ENCODE measurements at regions not wholly inside any gene's neighbourhood (a gene's known extent, or its start where the extent isn't known, plus 50 kb on each side); places are given as distances from the start of the nearest gene placed in this dataset.
A peak's percentile ranks its signal among the peaks of the same experiment; 100 is the strongest.

DNA sequence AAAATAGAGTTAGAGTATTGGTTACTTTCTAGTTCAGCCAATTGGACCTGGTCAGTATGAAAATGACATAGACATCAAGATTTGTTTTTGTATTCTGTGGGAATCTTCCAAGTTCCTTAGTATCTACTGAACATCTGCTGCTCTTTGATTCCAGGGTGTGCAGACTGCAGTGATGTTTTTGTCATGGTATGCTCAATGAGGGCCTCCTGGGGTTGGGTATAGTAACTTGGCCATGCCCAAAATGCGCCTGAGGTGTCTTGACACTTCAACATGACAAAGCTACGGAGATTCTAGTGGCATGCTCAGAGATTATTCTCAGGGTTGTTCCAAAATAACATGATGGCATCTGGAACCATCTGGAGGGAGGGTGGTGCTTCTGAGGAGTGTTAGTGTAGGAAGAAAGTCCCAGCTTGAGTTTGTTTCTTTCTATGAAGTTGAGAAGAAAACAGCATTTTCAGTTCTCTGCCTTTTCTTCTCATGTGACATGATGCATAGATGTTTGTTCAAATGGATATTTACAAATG is 313.5 kb upstream of the TBL1XR1 start:
- Histone ChIP-seq H3K36me3 (no peaks in the 10 kb centered on the region), H3K4me1 (peaks cover 0 to 37% (median 27%) of the 10 kb centered on the region in 4 donors), H3K27me3 (no peaks in the 10 kb centered on the region), H3K27ac (no peak overlapping the region), H3K9me3 (no peaks in the 10 kb centered on the region), H3K4me3 (no peak overlapping the region)
- DNase-seq, result no peak
- intact Hi-C loops (cut with DNase I), result no loop called here
- WGBS, 2 donors, result 90 to 91% methylated on average over 2 of the region's 2 CpGs
- TF ChIP-seq POLR2A (IDR thresholded peaks at IDR 0.05) (no peak), EP300 (IDR thresholded peaks at IDR 0.05) (no peak), POLR2AphosphoS5 (IDR thresholded peaks at IDR 0.05) (no peak)
- TF ChIP-seq, protein P1, sequence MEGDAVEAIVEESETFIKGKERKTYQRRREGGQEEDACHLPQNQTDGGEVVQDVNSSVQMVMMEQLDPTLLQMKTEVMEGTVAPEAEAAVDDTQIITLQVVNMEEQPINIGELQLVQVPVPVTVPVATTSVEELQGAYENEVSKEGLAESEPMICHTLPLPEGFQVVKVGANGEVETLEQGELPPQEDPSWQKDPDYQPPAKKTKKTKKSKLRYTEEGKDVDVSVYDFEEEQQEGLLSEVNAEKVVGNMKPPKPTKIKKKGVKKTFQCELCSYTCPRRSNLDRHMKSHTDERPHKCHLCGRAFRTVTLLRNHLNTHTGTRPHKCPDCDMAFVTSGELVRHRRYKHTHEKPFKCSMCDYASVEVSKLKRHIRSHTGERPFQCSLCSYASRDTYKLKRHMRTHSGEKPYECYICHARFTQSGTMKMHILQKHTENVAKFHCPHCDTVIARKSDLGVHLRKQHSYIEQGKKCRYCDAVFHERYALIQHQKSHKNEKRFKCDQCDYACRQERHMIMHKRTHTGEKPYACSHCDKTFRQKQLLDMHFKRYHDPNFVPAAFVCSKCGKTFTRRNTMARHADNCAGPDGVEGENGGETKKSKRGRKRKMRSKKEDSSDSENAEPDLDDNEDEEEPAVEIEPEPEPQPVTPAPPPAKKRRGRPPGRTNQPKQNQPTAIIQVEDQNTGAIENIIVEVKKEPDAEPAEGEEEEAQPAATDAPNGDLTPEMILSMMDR (IDR thresholded peaks at IDR 0.05), result no peak

DNA sequence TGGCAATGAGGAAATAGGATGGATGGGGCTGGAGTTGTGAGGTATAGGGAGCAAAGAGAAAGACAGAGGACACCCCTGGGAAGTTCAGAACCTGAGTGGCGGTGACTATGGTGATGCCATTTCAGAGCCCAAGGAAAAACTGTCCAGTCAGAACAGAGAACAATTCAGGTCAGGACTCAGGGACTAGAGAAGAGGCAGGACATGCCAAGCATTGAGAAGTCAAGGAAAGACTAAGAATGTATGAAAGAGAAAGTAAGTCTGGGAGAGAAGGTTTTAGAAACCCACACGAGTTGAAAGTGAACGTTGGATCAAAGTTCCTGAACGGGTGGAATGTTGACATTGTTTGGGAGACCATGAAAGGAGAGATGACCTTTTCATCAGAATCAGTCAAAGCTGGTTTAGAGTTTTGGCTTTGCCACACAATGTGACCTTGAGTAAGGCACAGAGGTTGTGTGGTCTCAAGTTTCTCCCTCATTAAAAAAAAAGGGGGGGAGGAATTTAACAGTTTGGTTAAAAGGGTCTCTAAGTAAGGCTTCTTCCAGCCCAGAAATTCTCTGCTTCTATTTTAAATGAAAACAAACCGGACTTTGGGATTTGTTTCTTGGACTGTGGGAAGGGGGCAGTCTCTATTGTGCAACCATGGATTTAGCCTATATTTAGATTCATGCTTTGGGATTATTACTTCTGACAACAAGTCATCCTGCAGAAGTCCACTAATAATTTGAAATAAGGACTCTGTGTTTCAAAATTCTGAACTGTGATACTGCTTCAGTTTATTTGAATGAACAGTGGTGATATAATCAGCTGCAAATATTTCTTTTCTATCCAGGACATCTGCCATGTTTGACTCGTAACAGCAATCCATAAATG is 315.9 kb upstream of the TBL1XR1 start:
- Histone ChIP-seq H3K9me3 (no peaks in the 10 kb centered on the region), H3K4me1 (peaks cover 0 to 49% (median 42%) of the 10 kb centered on the region in 4 donors), H3K27ac (peak overlapping the region in 3 of 4 donors; percentile 66 to 75 (median 70)), H3K36me3 (no peaks in the 10 kb centered on the region), H3K27me3 (no peaks in the 10 kb centered on the region), H3K4me3 (no peak overlapping the region)
- intact Hi-C loops (cut with DNase I), result no loop called here
- WGBS, 2 donors, result 71 to 72% methylated on average over 6 of the region's 6 CpGs
- no peak for DNase-seq
- no peak for TF ChIP-seq POLR2A (IDR thresholded peaks at IDR 0.05)
- TF ChIP-seq POLR2AphosphoS5 (IDR thresholded peaks at IDR 0.05), result no peak
- TF ChIP-seq, protein P1 (IDR thresholded peaks at IDR 0.05), result no peak
- no peak for TF ChIP-seq EP300 (IDR thresholded peaks at IDR 0.05)

DNA sequence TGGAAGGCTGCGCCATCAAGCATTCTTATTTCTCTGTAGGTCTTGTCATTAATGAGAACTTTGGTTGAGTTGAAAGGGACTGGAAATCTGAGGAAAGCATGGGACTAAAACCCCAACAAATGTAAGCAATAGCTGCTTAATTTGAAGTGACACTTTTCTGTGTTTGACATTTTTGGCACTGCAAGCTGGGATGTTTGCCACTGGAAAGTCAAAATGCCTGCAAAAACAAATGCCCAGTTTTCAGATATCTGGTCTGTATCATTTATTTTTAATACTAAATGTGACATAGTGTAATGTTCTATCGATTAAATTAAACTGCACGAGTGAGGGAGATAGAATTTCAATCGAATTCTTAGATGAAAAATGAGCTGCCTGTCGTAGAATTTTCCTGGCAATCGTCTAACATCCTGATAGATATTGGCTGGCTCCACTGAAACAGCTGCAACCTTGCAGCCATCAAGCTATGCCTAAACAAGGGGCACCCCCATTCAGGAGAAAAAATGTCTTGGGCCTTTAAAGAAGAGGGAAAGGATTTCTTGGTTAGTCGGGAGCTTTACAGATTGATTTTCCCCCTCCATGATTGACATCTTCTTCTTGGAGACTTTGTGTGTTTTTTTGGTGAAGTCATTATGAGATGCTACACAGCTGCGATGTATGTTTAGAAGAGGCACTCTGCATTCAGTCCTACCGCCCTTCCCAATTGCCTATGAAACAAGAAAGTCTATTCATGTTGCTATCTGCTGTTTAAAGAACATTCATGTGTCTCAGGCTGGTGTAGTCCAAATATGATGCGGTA is 316.7 kb upstream of the TBL1XR1 start:
- intact Hi-C loops (cut with DNase I), result no loop called here
- Histone ChIP-seq H3K9me3 (no peaks in the 10 kb centered on the region), H3K27me3 (no peaks in the 10 kb centered on the region), H3K27ac (peak overlapping the region in 3 of 4 donors; percentile 66 to 75 (median 70)), H3K4me3 (no peak overlapping the region), H3K36me3 (no peaks in the 10 kb centered on the region), H3K4me1 (peaks cover 0 to 49% (median 42%) of the 10 kb centered on the region in 4 donors)
- TF ChIP-seq POLR2A (IDR thresholded peaks at IDR 0.05) (no peak), EP300 (IDR thresholded peaks at IDR 0.05) (no peak), POLR2AphosphoS5 (IDR thresholded peaks at IDR 0.05) (no peak)
- TF ChIP-seq, protein P1 (IDR thresholded peaks at IDR 0.05), result no peak
- DNase-seq, result no peak
- WGBS, 2 donors, result 82 to 89% methylated on average over 10 of the region's 10 CpGs

DNA sequence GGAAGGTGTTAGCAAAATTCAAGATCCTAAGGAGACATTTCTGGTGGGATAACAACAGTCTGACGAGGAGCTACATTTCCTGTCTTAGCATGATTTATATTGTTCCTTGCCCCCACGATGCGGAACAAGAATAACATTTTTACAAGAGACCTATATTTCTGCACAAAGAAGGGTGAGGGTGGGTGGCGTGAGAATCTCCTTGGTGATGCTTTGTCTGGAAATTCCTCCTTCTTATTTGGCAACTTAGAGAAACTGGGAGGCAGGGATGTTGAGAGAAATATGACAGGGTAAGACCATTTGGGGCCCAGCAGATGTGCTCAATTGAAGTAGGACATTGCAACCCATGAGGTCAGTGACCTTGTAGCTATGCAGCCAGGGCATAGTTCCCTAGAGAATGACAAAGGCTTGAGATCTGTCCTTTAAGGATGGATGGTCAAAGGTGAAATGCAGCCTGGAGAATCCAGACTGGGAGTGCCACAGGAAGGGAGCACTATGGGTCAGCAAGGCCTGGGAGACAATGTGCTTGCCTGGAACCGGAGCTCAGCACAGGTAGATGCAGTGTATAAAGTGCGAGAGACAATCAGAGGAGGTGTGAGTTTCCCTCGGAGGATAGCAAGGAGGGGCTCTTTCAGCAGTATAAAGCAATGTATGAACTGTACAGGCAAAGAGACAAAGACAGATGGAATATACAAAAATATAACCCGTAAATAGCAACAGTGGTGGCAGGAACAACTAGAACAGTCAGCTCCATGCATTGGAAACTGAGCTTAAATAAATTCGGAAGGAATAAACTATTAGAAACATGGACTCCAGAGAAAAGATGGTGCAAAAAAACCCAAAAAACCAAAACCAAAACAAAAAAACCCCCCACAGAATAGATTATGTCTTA is 317.6 kb upstream of the TBL1XR1 start:
- Histone ChIP-seq H3K4me3 (no peak overlapping the region), H3K27ac (peak overlapping the region in 3 of 4 donors; percentile 66 to 75 (median 70)), H3K27me3 (no peaks in the 10 kb centered on the region), H3K9me3 (no peaks in the 10 kb centered on the region), H3K36me3 (no peaks in the 10 kb centered on the region), H3K4me1 (peaks cover 0 to 49% (median 42%) of the 10 kb centered on the region in 4 donors)
- TF ChIP-seq POLR2AphosphoS5 (IDR thresholded peaks at IDR 0.05) (no peak), POLR2A (IDR thresholded peaks at IDR 0.05) (no peak), EP300 (IDR thresholded peaks at IDR 0.05) (no peak)
- TF ChIP-seq, protein P1 (IDR thresholded peaks at IDR 0.05), result no peak
- WGBS, 2 donors, result 88 to 91% methylated on average over 9 of the region's 9 CpGs
- intact Hi-C loops (cut with DNase I), result loop anchor here (5.0 kb wide), 1 partner anchor 73 kb away; no protein-coding TSS in a partner anchor
- DNase-seq, result no peak
